ENCODE measurements at regions not wholly inside any gene's neighbourhood (a gene's known extent, or its start where the extent isn't known, plus 50 kb on each side); places are given as distances from the start of the nearest gene placed in this dataset.

GRCh38 chr19:31602548-31602947 lies 253.3 kb upstream of the TSHZ3 start:
- TF ChIP-seq CTCF (IDR thresholded peaks at IDR 0.05): no peak
- TF ChIP-seq EP300 (IDR thresholded peaks at IDR 0.05): no peak

All from esophagus muscularis mucosa (tissue), 3 donors.